Liver (tissue), 8 donors: ENCODE measurements at regions not wholly inside any gene's neighbourhood (a gene's known extent, or its start where the extent isn't known, plus 50 kb on each side); places are given as distances from the start of the nearest gene placed in this dataset.

Experiments
- DNase-seq: peaks from one replicate; pipeline ENCODE4 v3.0.0-alpha.2; 2017; ENCODE audit warnings: low spot score
- H3K27ac ChIP-seq, 2 donors: one replicate each; pipeline ENCODE4 v1.7.0; 2013; ENCODE audit warnings: inconsistent platforms in 2 of 2, low read length in 2 of 2, control low read depth in 1 of 2, low read depth in 1 of 2, mild to moderate bottlenecking in 1 of 2
- H3K27me3 ChIP-seq, 4 donors: one replicate each; pipeline versions ENCODE4 v1.6.1 to v1.7.0; 2013; ENCODE audit warnings: low read length in 3 of 4, inconsistent platforms in 1 of 4, mild to moderate bottlenecking in 1 of 4, moderate library complexity in 1 of 4; ENCODE audit not compliant: control insufficient read depth in 4 of 4, insufficient read depth in 4 of 4
- H3K36me3 ChIP-seq, 4 donors: one replicate each; pipeline versions ENCODE4 v1.6.1 to v1.7.0; 2013; ENCODE audit warnings: low read length in 3 of 4, mild to moderate bottlenecking in 3 of 4, low read depth in 1 of 4, moderate library complexity in 1 of 4; ENCODE audit not compliant: control insufficient read depth in 4 of 4, insufficient read depth in 3 of 4
- H3K4me1 ChIP-seq, 4 donors: one replicate each; pipeline versions ENCODE4 v1.6.1 to v1.7.0; 2013; ENCODE audit warnings: low read length in 3 of 4, mild to moderate bottlenecking in 3 of 4, moderate library complexity in 1 of 4; ENCODE audit not compliant: control insufficient read depth in 4 of 4, insufficient read depth in 4 of 4
- H3K4me3 ChIP-seq, 3 donors: one replicate each; pipeline versions ENCODE4 v1.6.1 to v1.7.0; 2013; ENCODE audit warnings: low read length in 3 of 3, control low read depth in 1 of 3, low read depth in 1 of 3, mild to moderate bottlenecking in 1 of 3
- H3K9ac ChIP-seq, 2 donors: one replicate each; pipeline ENCODE4 v1.7.0; 2013; ENCODE audit warnings: low read length in 2 of 2, mild to moderate bottlenecking in 2 of 2, moderate library complexity in 2 of 2, control low read depth in 1 of 2, low read depth in 1 of 2
- H3K9me3 ChIP-seq, 4 donors: one replicate each; pipeline versions ENCODE4 v1.6.1 to v1.7.0; 2013; ENCODE audit warnings: low read length in 3 of 4; ENCODE audit not compliant: control insufficient read depth in 4 of 4
- ATF3 ChIP-seq: IDR thresholded peaks from 2 replicates; pipeline ENCODE4 v1.6.1; 2016; ENCODE audit warnings: antibody characterized with exemption
- CTCF ChIP-seq: fragments of 150-350 bp; IDR thresholded peaks from 2 replicates; pipeline ENCODE4 v1.5.1; 2017; ENCODE audit warnings: improper control_type of control experiment, low read depth, low read length; ENCODE audit not compliant: missing input control
- EGR1 ChIP-seq, 2 donors: IDR thresholded peaks; 2 replicates each; pipeline ENCODE4 v1.6.1; 2016 to 2018; ENCODE audit warnings: antibody characterized with exemption in 2 of 2, low read depth in 2 of 2
- FOXA1 ChIP-seq: IDR thresholded peaks from 2 replicates; pipeline ENCODE4 v1.6.1; 2016; ENCODE audit warnings: antibody characterized with exemption
- FOXA2 ChIP-seq: IDR thresholded peaks from 2 replicates; pipeline ENCODE4 v1.6.1; 2016; ENCODE audit warnings: antibody characterized with exemption
- GABPA ChIP-seq, 2 donors: IDR thresholded peaks in 1 of 2; conservative IDR thresholded peaks in 1 of 2; 2 replicates each; pipeline ENCODE4 v1.6.1; 2016; ENCODE audit warnings: antibody characterized with exemption in 2 of 2, mild to moderate bottlenecking in 1 of 2, moderate library complexity in 1 of 2
- HNF4A ChIP-seq, 2 donors: conservative IDR thresholded peaks; 2 replicates each; pipeline ENCODE4 v1.6.1; 2016; ENCODE audit warnings: antibody characterized with exemption in 2 of 2, mild to moderate bottlenecking in 2 of 2
- HNF4G ChIP-seq: IDR thresholded peaks from 2 replicates; pipeline ENCODE4 v1.6.1; 2016; ENCODE audit warnings: antibody characterized with exemption
- JUND ChIP-seq, 2 donors: IDR thresholded peaks; 2 replicates each; pipeline ENCODE4 v1.6.1; 2016; ENCODE audit warnings: antibody characterized with exemption in 2 of 2
- NR2F2 ChIP-seq: IDR thresholded peaks from 2 replicates; pipeline ENCODE4 v1.6.1; 2016; ENCODE audit warnings: antibody characterized with exemption
- RAD21 ChIP-seq, 2 donors: IDR thresholded peaks; 2 replicates each; pipeline ENCODE4 v1.6.1; 2016; ENCODE audit warnings: antibody characterized with exemption in 2 of 2, mild to moderate bottlenecking in 2 of 2
- RXRA ChIP-seq, 2 donors: IDR thresholded peaks; 2 replicates each; pipeline ENCODE4 v1.6.1; 2017 to 2018; ENCODE audit warnings: antibody characterized with exemption in 2 of 2, mild to moderate bottlenecking in 1 of 2
- SP1 ChIP-seq: IDR thresholded peaks from 2 replicates; pipeline ENCODE4 v1.6.1; 2018; ENCODE audit warnings: antibody characterized with exemption, mild to moderate bottlenecking
- TAF1 ChIP-seq: conservative IDR thresholded peaks from 2 replicates; pipeline ENCODE4 v1.6.1; 2016; ENCODE audit warnings: antibody characterized with exemption, mild to moderate bottlenecking
- YY1 ChIP-seq: IDR thresholded peaks from 2 replicates; pipeline ENCODE4 v1.6.1; 2016; ENCODE audit warnings: antibody characterized with exemption, mild to moderate bottlenecking
- WGBS: extraction: QIAGEN DNeasy Blood & Tissue Kit; methylation state at CpG from one replicate; pipeline ENCODE4 v1.1.7; 2013; 5-methylcytosine and 5-hydroxymethylcytosine counted together
- TF ChIP-seq, protein P1 (sequence below): IDR thresholded peaks from 2 replicates; pipeline ENCODE4 v1.6.1; 2016; ENCODE audit warnings: antibody characterized with exemption
- TF ChIP-seq, protein P2 (sequence below): IDR thresholded peaks from 2 replicates; pipeline ENCODE4 v1.6.1; 2016; ENCODE audit warnings: antibody characterized with exemption, mild to moderate bottlenecking
- TF ChIP-seq, protein P3 (sequence below): IDR thresholded peaks from 2 replicates; pipeline ENCODE4 v1.6.1; 2016; ENCODE audit warnings: antibody characterized with exemption
- donor health status: healthy.
- donor health status: healthy.
- donor health status: healthy.
- donor health status: healthy.
- donor health status: healthy.

- Histone ChIP-seq H3K27me3 (no peaks in the 10 kb centered on the region), H3K9ac (no peak overlapping the region), H3K4me1 (no peaks in the 10 kb centered on the region), H3K4me3 (no peak overlapping the region), H3K9me3 (no peaks in the 10 kb centered on the region), H3K27ac (no peak overlapping the region), H3K36me3 (no peaks in the 10 kb centered on the region)
- DNase-seq = no peak
- TF ChIP-seq HNF4G = no peak
- TF ChIP-seq SP1 = no peak
- TF ChIP-seq JUND (IDR thresholded peaks at IDR 0.05) = no peak
- TF ChIP-seq RXRA (IDR thresholded peaks at IDR 0.05) = no peak
- no peak for TF ChIP-seq CTCF
- TF ChIP-seq GABPA (IDR thresholded peaks at IDR 0.05 in 1 of 2, conservative IDR thresholded peaks at IDR 0.05 in 1 of 2) = no peak
- no peak for TF ChIP-seq RAD21 (IDR thresholded peaks at IDR 0.05)
- TF ChIP-seq, protein P1, sequence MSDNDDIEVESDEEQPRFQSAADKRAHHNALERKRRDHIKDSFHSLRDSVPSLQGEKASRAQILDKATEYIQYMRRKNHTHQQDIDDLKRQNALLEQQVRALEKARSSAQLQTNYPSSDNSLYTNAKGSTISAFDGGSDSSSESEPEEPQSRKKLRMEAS = no peak
- TF ChIP-seq, protein P2, sequence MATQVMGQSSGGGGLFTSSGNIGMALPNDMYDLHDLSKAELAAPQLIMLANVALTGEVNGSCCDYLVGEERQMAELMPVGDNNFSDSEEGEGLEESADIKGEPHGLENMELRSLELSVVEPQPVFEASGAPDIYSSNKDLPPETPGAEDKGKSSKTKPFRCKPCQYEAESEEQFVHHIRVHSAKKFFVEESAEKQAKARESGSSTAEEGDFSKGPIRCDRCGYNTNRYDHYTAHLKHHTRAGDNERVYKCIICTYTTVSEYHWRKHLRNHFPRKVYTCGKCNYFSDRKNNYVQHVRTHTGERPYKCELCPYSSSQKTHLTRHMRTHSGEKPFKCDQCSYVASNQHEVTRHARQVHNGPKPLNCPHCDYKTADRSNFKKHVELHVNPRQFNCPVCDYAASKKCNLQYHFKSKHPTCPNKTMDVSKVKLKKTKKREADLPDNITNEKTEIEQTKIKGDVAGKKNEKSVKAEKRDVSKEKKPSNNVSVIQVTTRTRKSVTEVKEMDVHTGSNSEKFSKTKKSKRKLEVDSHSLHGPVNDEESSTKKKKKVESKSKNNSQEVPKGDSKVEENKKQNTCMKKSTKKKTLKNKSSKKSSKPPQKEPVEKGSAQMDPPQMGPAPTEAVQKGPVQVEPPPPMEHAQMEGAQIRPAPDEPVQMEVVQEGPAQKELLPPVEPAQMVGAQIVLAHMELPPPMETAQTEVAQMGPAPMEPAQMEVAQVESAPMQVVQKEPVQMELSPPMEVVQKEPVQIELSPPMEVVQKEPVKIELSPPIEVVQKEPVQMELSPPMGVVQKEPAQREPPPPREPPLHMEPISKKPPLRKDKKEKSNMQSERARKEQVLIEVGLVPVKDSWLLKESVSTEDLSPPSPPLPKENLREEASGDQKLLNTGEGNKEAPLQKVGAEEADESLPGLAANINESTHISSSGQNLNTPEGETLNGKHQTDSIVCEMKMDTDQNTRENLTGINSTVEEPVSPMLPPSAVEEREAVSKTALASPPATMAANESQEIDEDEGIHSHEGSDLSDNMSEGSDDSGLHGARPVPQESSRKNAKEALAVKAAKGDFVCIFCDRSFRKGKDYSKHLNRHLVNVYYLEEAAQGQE = no peak
- no peak for TF ChIP-seq FOXA1
- TF ChIP-seq YY1 = no peak
- TF ChIP-seq, protein P3, sequence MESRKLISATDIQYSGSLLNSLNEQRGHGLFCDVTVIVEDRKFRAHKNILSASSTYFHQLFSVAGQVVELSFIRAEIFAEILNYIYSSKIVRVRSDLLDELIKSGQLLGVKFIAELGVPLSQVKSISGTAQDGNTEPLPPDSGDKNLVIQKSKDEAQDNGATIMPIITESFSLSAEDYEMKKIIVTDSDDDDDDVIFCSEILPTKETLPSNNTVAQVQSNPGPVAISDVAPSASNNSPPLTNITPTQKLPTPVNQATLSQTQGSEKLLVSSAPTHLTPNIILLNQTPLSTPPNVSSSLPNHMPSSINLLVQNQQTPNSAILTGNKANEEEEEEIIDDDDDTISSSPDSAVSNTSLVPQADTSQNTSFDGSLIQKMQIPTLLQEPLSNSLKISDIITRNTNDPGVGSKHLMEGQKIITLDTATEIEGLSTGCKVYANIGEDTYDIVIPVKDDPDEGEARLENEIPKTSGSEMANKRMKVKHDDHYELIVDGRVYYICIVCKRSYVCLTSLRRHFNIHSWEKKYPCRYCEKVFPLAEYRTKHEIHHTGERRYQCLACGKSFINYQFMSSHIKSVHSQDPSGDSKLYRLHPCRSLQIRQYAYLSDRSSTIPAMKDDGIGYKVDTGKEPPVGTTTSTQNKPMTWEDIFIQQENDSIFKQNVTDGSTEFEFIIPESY = no peak
- TF ChIP-seq HNF4A (conservative IDR thresholded peaks at IDR 0.05) = no peak
- 78% methylated on average over 2 of the region's 2 CpGs for WGBS
Observed at GRCh38 chr5:74162524-74162923, 478.0 kb downstream of the ENC1 start.

DNA sequence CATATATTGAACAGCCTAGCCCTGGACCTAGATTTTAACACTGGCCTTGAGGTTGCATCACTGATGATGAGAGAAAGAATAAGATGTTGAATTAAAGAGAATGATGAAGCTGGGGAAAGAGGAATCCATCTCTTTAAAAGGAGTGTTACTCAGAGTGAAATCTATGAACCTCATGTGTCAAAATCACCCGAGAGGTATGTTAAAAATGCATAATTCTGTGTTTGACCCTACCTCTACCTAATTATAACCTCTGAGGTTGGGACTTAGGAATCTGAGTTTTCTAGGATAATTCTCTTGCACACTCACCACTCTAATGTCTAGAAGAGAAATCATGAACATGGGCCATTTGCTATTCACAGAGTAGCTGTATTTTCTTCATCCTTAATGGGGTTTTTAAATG lies 479.4 kb downstream of the ENC1 start:
- H3K4me3 ChIP-seq = no peak overlapping the region
- no peaks in the 10 kb centered on the region for H3K4me1 ChIP-seq
- no peaks in the 10 kb centered on the region for H3K27me3 ChIP-seq
- H3K9me3 ChIP-seq = no peaks in the 10 kb centered on the region
- TF ChIP-seq JUND (IDR thresholded peaks at IDR 0.05) = no peak
- TF ChIP-seq FOXA2 = no peak
- TF ChIP-seq TAF1 = no peak
- TF ChIP-seq HNF4G = no peak
- no peak for TF ChIP-seq YY1
- no peak for TF ChIP-seq RXRA (IDR thresholded peaks at IDR 0.05)
- no peak for TF ChIP-seq NR2F2
- no peak for TF ChIP-seq ATF3
- TF ChIP-seq, protein P3 = no peak
- TF ChIP-seq EGR1 (IDR thresholded peaks at IDR 0.05; ENCODE audit: low read depth in 2 of 2) = no peak
- TF ChIP-seq, protein P2 = no peak
- no peak for TF ChIP-seq GABPA (IDR thresholded peaks at IDR 0.05 in 1 of 2, conservative IDR thresholded peaks at IDR 0.05 in 1 of 2)
- no peak for TF ChIP-seq RAD21 (IDR thresholded peaks at IDR 0.05)
- H3K36me3 ChIP-seq = no peaks in the 10 kb centered on the region
- 92% methylated on average over 1 of the region's 1 CpG for WGBS
- no peak overlapping the region for H3K27ac ChIP-seq
- H3K9ac ChIP-seq = no peak overlapping the region
- no peak for DNase-seq
